ENCODE measurements at regions not wholly inside any gene's neighbourhood (a gene's known extent, or its start where the extent isn't known, plus 50 kb on each side); places are given as distances from the start of the nearest gene placed in this dataset.

GRCh38 chr5:101664071-101664791, 631.9 kb downstream of the SLCO4C1 start:
- TF ChIP-seq CTCF (IDR thresholded peaks at IDR 0.05), result no peak
- no peak for TF ChIP-seq POLR2A (IDR thresholded peaks at IDR 0.05)
